GM12878 (cell line): ENCODE measurements at regions not wholly inside any gene's neighbourhood (a gene's known extent, or its start where the extent isn't known, plus 50 kb on each side); places are given as distances from the start of the nearest gene placed in this dataset.

Experiments used
- ATAC-seq: fragments of 200-7000 bp; cut with Tn5 transposase; 3 replicates; pipeline ENCODE4 v1.9.1; 2020; ENCODE audit warnings: mild to moderate bottlenecking, moderate library complexity
- BruUV-seq: library from RNA; stranded (reverse); fragments of 400-500 nt; replicated peaks from 2 replicates; lab custom pipeline; 2021; lab: Mats Ljungman, UMichigan
- CTCF ChIA-PET: fragments of 300-600 bp; sonication (Branson Sonifier 250); formaldehyde crosslinking; extraction: SDS; loops from one replicate; lab custom pipeline; 2021; ENCODE audit warnings: inconsistent platforms; lab: Yijun Ruan, JAX
- POLR2A ChIA-PET: fragments of 350-600 bp; formaldehyde crosslinking; extraction: SDS; loops from one replicate; lab custom pipeline; 2021; ENCODE audit warnings: inconsistent platforms; lab: Charles Lee
- RAD21 ChIA-PET: fragments of 300-600 bp; sonication (Branson Sonifier 250); formaldehyde crosslinking; loops from one replicate; lab custom pipeline; 2023; ENCODE audit warnings: antibody characterized with exemption; ENCODE audit not compliant: unreplicated experiment; lab: Charles Lee
- SMC1A ChIA-PET: fragments of 300-600 bp; sonication (Branson Sonifier 250); formaldehyde crosslinking; loops from one replicate; lab custom pipeline; 2023; ENCODE audit not compliant: unreplicated experiment, uncharacterized antibody; lab: Charles Lee
- DNase-seq: peaks from one replicate; pipeline ENCODE4 v3.0.0-alpha.2; 2011; ENCODE audit warnings: low read depth, low spot score
- FAIRE-seq: peaks from 3 replicates; lab custom pipeline; 2011; peaks lifted over from hg19 to GRCh38; lab: Jason Lieb, UNC
- H2AFZ ChIP-seq: 2 replicates; pipeline ENCODE4 v1.6.0; 2011; ENCODE audit warnings: low read depth, low read length, control low read depth; ENCODE audit not compliant: control insufficient read depth
- H3K27ac ChIP-seq: 2 replicates; pipeline ENCODE4 v1.5.1; 2011; ENCODE audit warnings: control low read depth; ENCODE audit not compliant: control insufficient read depth, insufficient read depth
- H3K27me3 ChIP-seq, 2 experiments: replicated peaks in 1 of 2; 2 replicates each; pipeline versions ENCODE4 v1.6.0 to v1.6.1; 2011; ENCODE audit warnings: low read length in 1 of 2; ENCODE audit not compliant: control insufficient read depth in 2 of 2, insufficient read depth in 2 of 2
- H3K36me3 ChIP-seq, 2 experiments: 2 replicates each; pipeline ENCODE4 v1.5.1; 2011; ENCODE audit warnings: low read length in 1 of 2; ENCODE audit not compliant: control insufficient read depth in 2 of 2, insufficient read depth in 2 of 2
- H3K4me1 ChIP-seq: 2 replicates; pipeline ENCODE4 v1.6.1; 2011; ENCODE audit warnings: mild to moderate bottlenecking, low read length, moderate library complexity, mixed read lengths; ENCODE audit not compliant: control insufficient read depth, insufficient read depth
- H3K4me2 ChIP-seq: 2 replicates; pipeline ENCODE4 v1.6.0; 2011; ENCODE audit warnings: control low read depth; ENCODE audit not compliant: control insufficient read depth, insufficient read depth
- H3K4me3 ChIP-seq: fragments of 200-600 bp; sonication (generic); 2 replicates; pipeline ENCODE4 v1.5.1; 2016
- H3K79me2 ChIP-seq: 2 replicates; pipeline ENCODE4 v1.6.0; 2011; ENCODE audit warnings: low read length; ENCODE audit not compliant: control insufficient read depth, insufficient read depth
- H3K9ac ChIP-seq: 2 replicates; pipeline ENCODE4 v1.8.0; 2011; ENCODE audit warnings: low read length, control low read depth, mixed read lengths; ENCODE audit not compliant: control insufficient read depth, insufficient read depth
- H3K9me3 ChIP-seq: replicated peaks from 3 replicates; pipeline ENCODE4 v1.5.1; 2011; ENCODE audit warnings: mild to moderate bottlenecking, low read length; ENCODE audit not compliant: control insufficient read depth, insufficient read depth
- H4K20me1 ChIP-seq: 2 replicates; pipeline ENCODE4 v1.6.0; 2011; ENCODE audit not compliant: control insufficient read depth, insufficient read depth
- ESRRA ChIP-seq: IDR thresholded peaks from 2 replicates; pipeline ENCODE4 v1.6.1; 2012; ENCODE audit warnings: mild to moderate bottlenecking, low read length, improper control_type of control experiment
- HDAC6 ChIP-seq: fragments of 200-600 bp; sonication (generic); IDR thresholded peaks from one replicate; pipeline ENCODE4 v1.8.0; 2017; ENCODE audit warnings: antibody characterized with exemption; ENCODE audit not compliant: unreplicated experiment
- PML ChIP-seq: IDR thresholded peaks from 2 replicates; pipeline ENCODE4 v1.6.1; 2012; ENCODE audit warnings: low read length, inconsistent platforms
- RBBP5 ChIP-seq: fragments of 200-600 bp; sonication (generic); conservative IDR thresholded peaks from 2 replicates; pipeline ENCODE4 v1.6.1; 2016
- ZBTB11 ChIP-seq: fragments of 450-650 bp; formaldehyde crosslinking; IDR thresholded peaks from 2 replicates; pipeline ENCODE4 v1.5.0; 2022; ENCODE audit warnings: mild to moderate bottlenecking, missing genetic modification characterization
- WGBS: methylation state at CpG from one replicate; pipeline ENCODE4 v1.1.6; 2016; ENCODE audit warnings: low lambda C conversion rate; ENCODE audit not compliant: insufficient replicate concordance, insufficient coverage; ENCODE audit errors: missing lambda C conversion rate; 5-methylcytosine and 5-hydroxymethylcytosine counted together
- in situ Hi-C: fragments of 300-500 bp; cut with MboI; formaldehyde crosslinking; loops from 9 replicates; pipeline ENCODE4 v1.14.3; 2018; ENCODE audit warnings: mixed read lengths
- intact Hi-C: fragments of 100-400 bp; cut with micrococcal nuclease; formaldehyde crosslinking; loops from one replicate; pipeline ENCODE4 v1.14.2; 2022; ENCODE audit not compliant: unreplicated experiment
- TF ChIP-seq, protein P1 (sequence below): fragments of 450-650 bp; IDR thresholded peaks from 2 replicates; pipeline ENCODE4 v1.6.1; 2018; ENCODE audit warnings: mild to moderate bottlenecking, low read depth, moderate library complexity; ENCODE audit not compliant: partially characterized antibody
- TF ChIP-seq, protein P2 (sequence below): fragments of 450-650 bp; IDR thresholded peaks from 2 replicates; pipeline ENCODE4 v1.6.1; 2016; ENCODE audit warnings: mild to moderate bottlenecking

GRCh38 chr11:71155846-71156245 lies 96.5 kb downstream of the SHANK2 start (continued):
- TF ChIP-seq, protein P1, sequence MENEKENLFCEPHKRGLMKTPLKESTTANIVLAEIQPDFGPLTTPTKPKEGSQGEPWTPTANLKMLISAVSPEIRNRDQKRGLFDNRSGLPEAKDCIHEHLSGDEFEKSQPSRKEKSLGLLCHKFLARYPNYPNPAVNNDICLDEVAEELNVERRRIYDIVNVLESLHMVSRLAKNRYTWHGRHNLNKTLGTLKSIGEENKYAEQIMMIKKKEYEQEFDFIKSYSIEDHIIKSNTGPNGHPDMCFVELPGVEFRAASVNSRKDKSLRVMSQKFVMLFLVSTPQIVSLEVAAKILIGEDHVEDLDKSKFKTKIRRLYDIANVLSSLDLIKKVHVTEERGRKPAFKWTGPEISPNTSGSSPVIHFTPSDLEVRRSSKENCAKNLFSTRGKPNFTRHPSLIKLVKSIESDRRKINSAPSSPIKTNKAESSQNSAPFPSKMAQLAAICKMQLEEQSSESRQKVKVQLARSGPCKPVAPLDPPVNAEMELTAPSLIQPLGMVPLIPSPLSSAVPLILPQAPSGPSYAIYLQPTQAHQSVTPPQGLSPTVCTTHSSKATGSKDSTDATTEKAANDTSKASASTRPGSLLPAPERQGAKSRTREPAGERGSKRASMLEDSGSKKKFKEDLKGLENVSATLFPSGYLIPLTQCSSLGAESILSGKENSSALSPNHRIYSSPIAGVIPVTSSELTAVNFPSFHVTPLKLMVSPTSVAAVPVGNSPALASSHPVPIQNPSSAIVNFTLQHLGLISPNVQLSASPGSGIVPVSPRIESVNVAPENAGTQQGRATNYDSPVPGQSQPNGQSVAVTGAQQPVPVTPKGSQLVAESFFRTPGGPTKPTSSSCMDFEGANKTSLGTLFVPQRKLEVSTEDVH: no peak
- no peak for TF ChIP-seq ZBTB11 (CRISPR knock-in tag)
- no peak for TF ChIP-seq PML
- TF ChIP-seq, all 136 proteins: peak for 0

DNA sequence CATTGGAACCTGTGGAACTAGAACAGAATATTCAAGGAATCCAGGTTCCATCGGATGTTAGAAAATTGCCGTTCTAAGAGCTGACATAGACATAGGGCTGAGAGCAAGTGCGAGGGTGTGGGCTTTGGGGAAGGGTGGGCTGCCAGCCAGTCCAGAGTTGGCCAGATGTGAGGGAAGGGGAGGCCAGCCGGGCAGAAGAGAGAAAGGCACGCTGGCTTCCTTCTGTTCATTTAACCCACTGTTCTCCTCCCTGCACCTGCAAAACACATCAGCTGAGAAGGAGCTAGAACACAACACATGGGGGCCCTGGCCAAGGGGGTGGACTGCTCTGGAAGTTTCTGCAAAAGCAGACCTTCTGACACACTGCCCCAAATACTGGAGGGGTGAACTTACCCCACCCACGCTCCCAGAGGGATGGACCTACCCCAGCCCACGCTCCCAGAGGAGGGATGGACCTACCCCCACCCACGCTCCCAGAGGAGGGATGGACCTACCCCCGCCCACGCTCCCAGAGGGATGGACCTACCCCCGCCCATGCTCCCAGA lies 98.0 kb downstream of the SHANK2 start:
- Histone ChIP-seq H3K36me3 (no peaks in the 10 kb centered on the region), H4K20me1 (no peaks in the 10 kb centered on the region), H3K4me2 (no peak overlapping the region), H3K4me3 (no peak overlapping the region), H3K27ac (no peak overlapping the region), H3K9ac (no peak overlapping the region), H3K27me3 (no peaks in the 10 kb centered on the region; a peak in 1 of 4 replicates), H3K4me1 (no peaks in the 10 kb centered on the region), H3K9me3 (no peaks in the 10 kb centered on the region), H3K79me2 (no peaks in the 10 kb centered on the region), H2AFZ (no peak overlapping the region)
- ATAC-seq: no peak
- no peak for DNase-seq
- intact Hi-C loops (no loop called here), in situ Hi-C loops (no loop called here)
- ChIA-PET CTCF (no interaction called here), RAD21 (no interaction called here), POLR2A (no interaction called here), SMC1A (no interaction called here)
- BruUV-seq: no TSS peak
- FAIRE-seq: no peak
- WGBS: 44% methylated on average over 5 of the region's 11 CpGs
- TF ChIP-seq, protein P1: no peak
- TF ChIP-seq, protein P2, sequence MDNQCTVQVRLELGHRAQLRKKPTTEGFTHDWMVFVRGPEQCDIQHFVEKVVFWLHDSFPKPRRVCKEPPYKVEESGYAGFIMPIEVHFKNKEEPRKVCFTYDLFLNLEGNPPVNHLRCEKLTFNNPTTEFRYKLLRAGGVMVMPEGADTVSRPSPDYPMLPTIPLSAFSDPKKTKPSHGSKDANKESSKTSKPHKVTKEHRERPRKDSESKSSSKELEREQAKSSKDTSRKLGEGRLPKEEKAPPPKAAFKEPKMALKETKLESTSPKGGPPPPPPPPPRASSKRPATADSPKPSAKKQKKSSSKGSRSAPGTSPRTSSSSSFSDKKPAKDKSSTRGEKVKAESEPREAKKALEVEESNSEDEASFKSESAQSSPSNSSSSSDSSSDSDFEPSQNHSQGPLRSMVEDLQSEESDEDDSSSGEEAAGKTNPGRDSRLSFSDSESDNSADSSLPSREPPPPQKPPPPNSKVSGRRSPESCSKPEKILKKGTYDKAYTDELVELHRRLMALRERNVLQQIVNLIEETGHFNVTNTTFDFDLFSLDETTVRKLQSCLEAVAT: no peak
- no peak for TF ChIP-seq RBBP5
- TF ChIP-seq HDAC6: no peak
- TF ChIP-seq ESRRA: no peak
- no peak for TF ChIP-seq PML
